T1000 (cell line): ENCODE measurements at regions not wholly inside any gene's neighbourhood (a gene's known extent, or its start where the extent isn't known, plus 50 kb on each side); places are given as distances from the start of the nearest gene placed in this dataset.
A peak's percentile ranks its signal among the peaks of the same experiment; 100 is the strongest.
"Not testable (repeated sequence)": the region's sequence is repeated elsewhere in the genome, so short reads cannot be mapped to it uniquely, and the experiment has no call there.

Source experiments
- DNase-seq: peaks from one replicate; lab custom pipeline; 2025; ENCODE audit warnings: mixed read lengths; lab: John Stamatoyannopoulos, UW

GRCh38 chr2:39929531-39929930, 150.5 kb upstream of the THUMPD2 start:
- DNase-seq, result no peak

GRCh38 chr2:39925312-39925711, 146.3 kb upstream of the THUMPD2 start:
- no peak for DNase-seq

GRCh38 chr2:39923455-39923854, 144.4 kb upstream of the THUMPD2 start:
- DNase-seq, result no peak

GRCh38 chr2:39922679-39923405, 143.8 kb upstream of the THUMPD2 start:
- no peak for DNase-seq

- DNase-seq, result no peak
Measured at GRCh38 chr2:39920307-39920801, 141.3 kb upstream of the THUMPD2 start.

- DNase-seq, result no peak
Measured at GRCh38 chr2:39919511-39920306, 140.7 kb upstream of the THUMPD2 start.

- no peak for DNase-seq
Measured at GRCh38 chr2:39918886-39919285, 139.8 kb upstream of the THUMPD2 start.

- not testable (repeated sequence) for DNase-seq
Measured at GRCh38 chr2:39917371-39917770, 138.3 kb upstream of the THUMPD2 start.

- no peak for DNase-seq
Measured at GRCh38 chr2:39914949-39915348, 135.9 kb upstream of the THUMPD2 start.

- peak; percentile 8 for DNase-seq
Measured at GRCh38 chr2:39913648-39914461, 134.8 kb upstream of the THUMPD2 start.

- DNase-seq, result no peak
Measured at GRCh38 chr2:39902103-39902502, 123.0 kb upstream of the THUMPD2 start.

- no peak for DNase-seq
Measured at GRCh38 chr2:39898934-39899333, 119.9 kb upstream of the THUMPD2 start.

GRCh38 chr2:39897273-39897672, 118.2 kb upstream of the THUMPD2 start:
- no peak for DNase-seq

GRCh38 chr2:39894082-39894481, 115.0 kb upstream of the THUMPD2 start:
- DNase-seq, result no peak

- DNase-seq, result no peak
Measured at GRCh38 chr2:39893616-39894015, 114.6 kb upstream of the THUMPD2 start.

GRCh38 chr2:39881948-39882347, 102.9 kb upstream of the THUMPD2 start:
- no peak for DNase-seq

GRCh38 chr2:39881494-39881893, 102.4 kb upstream of the THUMPD2 start:
- no peak for DNase-seq

- DNase-seq, result not testable (repeated sequence)
Measured at GRCh38 chr2:39879001-39879400, 99.9 kb upstream of the THUMPD2 start.

GRCh38 chr2:39875914-39876267, 96.8 kb upstream of the THUMPD2 start:
- no peak for DNase-seq

GRCh38 chr2:39875182-39875913, 96.3 kb upstream of the THUMPD2 start:
- DNase-seq, result peak; percentile 53

- no peak for DNase-seq
Measured at GRCh38 chr2:39874236-39874635, 95.2 kb upstream of the THUMPD2 start.

- DNase-seq, result no peak
Measured at GRCh38 chr2:39873586-39873985, 94.5 kb upstream of the THUMPD2 start.
